Nephron progenitor cell (in vitro differentiated cells): ENCODE measurements at regions not wholly inside any gene's neighbourhood (a gene's known extent, or its start where the extent isn't known, plus 50 kb on each side); places are given as distances from the start of the nearest gene placed in this dataset.
"Not testable (repeated sequence)": the region's sequence is repeated elsewhere in the genome, so short reads cannot be mapped to it uniquely, and the experiment has no call there.

Source experiments
- DNase-seq: peaks from one replicate; pipeline ENCODE4 v3.0.0; 2021
- H3K27ac Mint-ChIP-seq: 2 replicates; pipeline ENCODE4 v1.8.0; 2021; ENCODE audit warnings: mild to moderate bottlenecking, moderate library complexity, mixed read lengths
- H3K27me3 Mint-ChIP-seq: 2 replicates; pipeline ENCODE4 v1.8.0; 2021; ENCODE audit warnings: mild to moderate bottlenecking, low read depth, mixed read lengths; ENCODE audit not compliant: poor library complexity
- H3K36me3 Mint-ChIP-seq: 2 replicates; pipeline ENCODE4 v1.8.0; 2021; ENCODE audit warnings: low read depth, mixed read lengths
- H3K4me1 Mint-ChIP-seq: 2 replicates; pipeline ENCODE4 v1.8.0; 2021; ENCODE audit warnings: mixed read lengths
- H3K4me3 Mint-ChIP-seq: 2 replicates; pipeline ENCODE4 v1.8.0; 2021; ENCODE audit warnings: mild to moderate bottlenecking, moderate library complexity, mixed read lengths
- H3K9me3 Mint-ChIP-seq: 2 replicates; pipeline ENCODE4 v1.8.0; 2021; ENCODE audit warnings: mild to moderate bottlenecking, moderate library complexity, mixed read lengths
- TF ChIP-seq, protein P1 (sequence below): fragments of 200-600 bp; sonication (generic); IDR thresholded peaks from 2 replicates; pipeline ENCODE4 v1.5.0; 2021; ENCODE audit warnings: antibody characterized with exemption

- Mint-ChIP-seq H3K27me3 (no peaks in the 10 kb centered on the region), H3K4me1 (peaks cover 6% of the 10 kb centered on the region), H3K36me3 (no peaks in the 10 kb centered on the region), H3K9me3 (no peaks in the 10 kb centered on the region), H3K4me3 (no peak overlapping the region), H3K27ac (no peak overlapping the region)
- TF ChIP-seq, protein P1, sequence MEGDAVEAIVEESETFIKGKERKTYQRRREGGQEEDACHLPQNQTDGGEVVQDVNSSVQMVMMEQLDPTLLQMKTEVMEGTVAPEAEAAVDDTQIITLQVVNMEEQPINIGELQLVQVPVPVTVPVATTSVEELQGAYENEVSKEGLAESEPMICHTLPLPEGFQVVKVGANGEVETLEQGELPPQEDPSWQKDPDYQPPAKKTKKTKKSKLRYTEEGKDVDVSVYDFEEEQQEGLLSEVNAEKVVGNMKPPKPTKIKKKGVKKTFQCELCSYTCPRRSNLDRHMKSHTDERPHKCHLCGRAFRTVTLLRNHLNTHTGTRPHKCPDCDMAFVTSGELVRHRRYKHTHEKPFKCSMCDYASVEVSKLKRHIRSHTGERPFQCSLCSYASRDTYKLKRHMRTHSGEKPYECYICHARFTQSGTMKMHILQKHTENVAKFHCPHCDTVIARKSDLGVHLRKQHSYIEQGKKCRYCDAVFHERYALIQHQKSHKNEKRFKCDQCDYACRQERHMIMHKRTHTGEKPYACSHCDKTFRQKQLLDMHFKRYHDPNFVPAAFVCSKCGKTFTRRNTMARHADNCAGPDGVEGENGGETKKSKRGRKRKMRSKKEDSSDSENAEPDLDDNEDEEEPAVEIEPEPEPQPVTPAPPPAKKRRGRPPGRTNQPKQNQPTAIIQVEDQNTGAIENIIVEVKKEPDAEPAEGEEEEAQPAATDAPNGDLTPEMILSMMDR = no peak
- no peak for DNase-seq
Observed at GRCh38 chr2:57488061-57488460, 558.5 kb upstream of the VRK2 start.

DNA sequence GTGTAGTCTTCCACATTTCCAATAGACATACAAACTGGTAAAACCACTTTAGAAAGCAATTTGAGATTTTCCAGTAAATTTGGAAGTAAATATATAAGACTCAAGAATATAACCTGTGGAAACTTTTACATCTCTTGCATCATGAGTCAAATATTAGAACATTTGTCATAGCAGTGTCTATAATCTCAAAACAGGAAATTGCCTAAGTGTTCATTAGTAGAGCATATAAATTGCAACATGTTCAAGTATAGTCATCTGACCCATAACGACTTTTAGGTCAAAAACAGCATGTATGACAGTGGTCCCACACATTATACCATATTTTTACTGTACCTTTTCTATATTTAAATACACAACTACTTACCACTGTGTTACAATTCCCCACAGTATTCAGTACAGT lies 555.9 kb upstream of the VRK2 start:
- H3K27ac Mint-ChIP-seq = no peak overlapping the region
- TF ChIP-seq, protein P1 = no peak

DNA sequence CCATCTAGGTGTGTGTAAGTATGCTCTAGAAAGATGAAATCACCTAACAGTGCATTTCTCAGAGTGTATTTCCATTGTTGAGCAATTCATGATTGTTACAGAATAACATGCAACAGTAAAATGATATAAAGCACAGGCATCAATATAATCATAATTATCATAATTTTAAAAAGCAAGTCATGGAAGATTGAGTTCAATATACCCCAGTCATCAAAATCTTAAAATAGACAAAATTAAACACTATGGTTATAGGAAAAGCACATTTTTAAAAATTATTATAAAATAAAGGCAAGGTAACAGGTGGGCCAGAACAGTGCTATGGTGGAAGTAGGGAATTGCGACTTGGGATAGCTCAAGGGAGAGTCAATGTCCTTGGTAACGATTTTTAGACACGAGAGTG lies 555.4 kb upstream of the VRK2 start:
- Mint-ChIP-seq H3K27me3 (no peaks in the 10 kb centered on the region), H3K4me3 (no peak overlapping the region), H3K4me1 (peaks cover 6% of the 10 kb centered on the region), H3K27ac (no peak overlapping the region), H3K36me3 (no peaks in the 10 kb centered on the region), H3K9me3 (peaks cover 7% of the 10 kb centered on the region)
- DNase-seq = no peak
- TF ChIP-seq, protein P1 = no peak

More for the DNA sequence above, 555.9 kb upstream of the VRK2 start:
- Mint-ChIP-seq H3K36me3 (no peaks in the 10 kb centered on the region), H3K9me3 (peaks cover 7% of the 10 kb centered on the region), H3K4me1 (peaks cover 6% of the 10 kb centered on the region), H3K27me3 (no peaks in the 10 kb centered on the region), H3K4me3 (no peak overlapping the region)
- DNase-seq = no peak

DNA sequence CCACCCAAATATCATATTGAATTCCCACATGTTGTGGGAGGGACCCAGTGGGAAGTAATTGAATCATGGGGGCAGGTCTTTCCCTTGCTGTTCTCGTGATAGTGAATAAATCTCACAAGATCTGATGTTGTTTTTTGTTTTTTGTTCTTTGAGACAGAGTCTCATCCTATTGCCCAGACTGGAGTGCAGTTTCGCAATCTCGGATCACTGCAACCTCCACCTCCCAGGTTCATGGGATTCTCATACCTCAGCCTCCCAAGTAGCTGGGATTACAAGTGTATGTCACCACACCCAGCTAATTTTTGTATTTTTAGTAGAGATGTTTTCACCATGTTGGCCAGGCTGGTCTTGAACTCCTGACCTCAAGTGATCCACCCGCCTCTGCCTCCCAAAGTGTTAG lies 552.6 kb upstream of the VRK2 start:
- H3K36me3 Mint-ChIP-seq, H3K9me3 Mint-ChIP-seq, H3K4me1 Mint-ChIP-seq, H3K27ac Mint-ChIP-seq, DNase-seq, H3K27me3 Mint-ChIP-seq, H3K4me3 Mint-ChIP-seq: not testable (repeated sequence)

DNA sequence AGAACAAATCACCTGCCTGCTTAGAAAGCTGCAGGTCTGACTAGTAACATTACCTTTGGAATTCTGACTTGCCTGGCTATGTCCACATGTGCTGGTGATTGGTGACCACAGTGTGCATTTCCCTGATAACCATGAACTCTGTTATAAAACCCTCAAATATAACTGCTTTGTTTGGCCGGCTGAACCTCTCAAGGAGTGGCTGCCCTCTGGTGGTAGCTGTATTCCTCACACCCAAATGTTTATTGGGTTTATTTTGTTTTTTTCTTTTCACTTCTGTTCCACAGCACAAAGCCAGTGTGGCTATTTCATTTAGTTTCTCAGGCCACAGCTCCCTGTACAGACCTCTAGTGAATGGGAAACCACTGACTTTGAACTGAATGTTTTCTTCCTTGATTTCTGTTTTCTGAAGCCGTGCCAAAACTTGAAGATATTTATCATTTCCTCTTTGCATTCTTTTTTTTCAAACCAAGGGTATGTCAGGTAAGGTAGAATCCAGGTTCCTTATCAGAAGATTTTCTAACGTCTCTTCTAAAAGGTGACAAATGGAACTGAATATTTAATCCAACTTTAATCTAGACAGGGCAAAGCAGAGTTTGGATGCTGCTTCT lies 549.0 kb upstream of the VRK2 start:
- H3K27me3 Mint-ChIP-seq = no peaks in the 10 kb centered on the region
- no peaks in the 10 kb centered on the region for H3K36me3 Mint-ChIP-seq
- TF ChIP-seq, protein P1 = peak; percentile 81
- no peak overlapping the region for H3K27ac Mint-ChIP-seq
- peaks cover 7% of the 10 kb centered on the region for H3K9me3 Mint-ChIP-seq
- no peaks in the 10 kb centered on the region for H3K4me1 Mint-ChIP-seq
- H3K4me3 Mint-ChIP-seq = no peak overlapping the region
- DNase-seq = peak; percentile 64

GRCh38 chr2:57504787-57505186 lies 541.8 kb upstream of the VRK2 start:
- TF ChIP-seq, protein P1 = no peak
- no peak for DNase-seq
- no peaks in the 10 kb centered on the region for H3K9me3 Mint-ChIP-seq

More at GRCh38 chr2:57504787-57505186, 541.8 kb upstream of the VRK2 start:
- Mint-ChIP-seq H3K36me3 (no peaks in the 10 kb centered on the region), H3K4me1 (no peaks in the 10 kb centered on the region), H3K4me3 (no peak overlapping the region), H3K27ac (no peak overlapping the region), H3K27me3 (no peaks in the 10 kb centered on the region)
